Ishikawa (cell line): ENCODE measurements at regions not wholly inside any gene's neighbourhood (a gene's known extent, or its start where the extent isn't known, plus 50 kb on each side); places are given as distances from the start of the nearest gene placed in this dataset.

Experiments
- CEBPB ChIP-seq: IDR thresholded peaks from 2 replicates; pipeline ENCODE4 v1.6.1; 2012
- CREB1 ChIP-seq: IDR thresholded peaks from 2 replicates; pipeline ENCODE4 v1.6.1; 2012; ENCODE audit warnings: low read depth
- EGR1 ChIP-seq: IDR thresholded peaks from 2 replicates; pipeline ENCODE4 v1.6.1; 2012
- EP300 ChIP-seq: IDR thresholded peaks from 2 replicates; pipeline ENCODE4 v1.6.1; 2012; ENCODE audit warnings: borderline replicate concordance
- FOXM1 ChIP-seq: IDR thresholded peaks from 2 replicates; pipeline ENCODE4 v1.6.1; 2012; ENCODE audit warnings: low read depth, borderline replicate concordance
- NFIC ChIP-seq: IDR thresholded peaks from 2 replicates; pipeline ENCODE4 v1.6.1; 2012
- RAD21 ChIP-seq: IDR thresholded peaks from 2 replicates; pipeline ENCODE4 v1.6.1; 2012; ENCODE audit warnings: low read depth
- TAF1 ChIP-seq: IDR thresholded peaks from 2 replicates; pipeline ENCODE4 v1.6.1; 2012; ENCODE audit warnings: low read depth, mild to moderate bottlenecking
- TCF12 ChIP-seq: IDR thresholded peaks from 2 replicates; pipeline ENCODE4 v1.6.1; 2012; ENCODE audit warnings: low read depth
- TEAD4 ChIP-seq: IDR thresholded peaks from 2 replicates; pipeline ENCODE4 v1.6.1; 2012
- YY1 ChIP-seq: IDR thresholded peaks from 2 replicates; pipeline ENCODE4 v1.6.1; 2012; ENCODE audit warnings: low read depth
- ZBTB7A ChIP-seq: IDR thresholded peaks from 2 replicates; pipeline ENCODE4 v1.6.1; 2012; ENCODE audit warnings: low read depth
- TF ChIP-seq, protein P1 (sequence below): IDR thresholded peaks from 2 replicates; pipeline ENCODE4 v1.6.1; 2012; ENCODE audit warnings: low read depth, mild to moderate bottlenecking
- TF ChIP-seq, protein P2 (sequence below): IDR thresholded peaks from 2 replicates; pipeline ENCODE4 v1.6.1; 2012
- TF ChIP-seq, protein P3 (sequence below): IDR thresholded peaks from 2 replicates; pipeline ENCODE4 v1.6.1; 2012

- TF ChIP-seq, protein P1, sequence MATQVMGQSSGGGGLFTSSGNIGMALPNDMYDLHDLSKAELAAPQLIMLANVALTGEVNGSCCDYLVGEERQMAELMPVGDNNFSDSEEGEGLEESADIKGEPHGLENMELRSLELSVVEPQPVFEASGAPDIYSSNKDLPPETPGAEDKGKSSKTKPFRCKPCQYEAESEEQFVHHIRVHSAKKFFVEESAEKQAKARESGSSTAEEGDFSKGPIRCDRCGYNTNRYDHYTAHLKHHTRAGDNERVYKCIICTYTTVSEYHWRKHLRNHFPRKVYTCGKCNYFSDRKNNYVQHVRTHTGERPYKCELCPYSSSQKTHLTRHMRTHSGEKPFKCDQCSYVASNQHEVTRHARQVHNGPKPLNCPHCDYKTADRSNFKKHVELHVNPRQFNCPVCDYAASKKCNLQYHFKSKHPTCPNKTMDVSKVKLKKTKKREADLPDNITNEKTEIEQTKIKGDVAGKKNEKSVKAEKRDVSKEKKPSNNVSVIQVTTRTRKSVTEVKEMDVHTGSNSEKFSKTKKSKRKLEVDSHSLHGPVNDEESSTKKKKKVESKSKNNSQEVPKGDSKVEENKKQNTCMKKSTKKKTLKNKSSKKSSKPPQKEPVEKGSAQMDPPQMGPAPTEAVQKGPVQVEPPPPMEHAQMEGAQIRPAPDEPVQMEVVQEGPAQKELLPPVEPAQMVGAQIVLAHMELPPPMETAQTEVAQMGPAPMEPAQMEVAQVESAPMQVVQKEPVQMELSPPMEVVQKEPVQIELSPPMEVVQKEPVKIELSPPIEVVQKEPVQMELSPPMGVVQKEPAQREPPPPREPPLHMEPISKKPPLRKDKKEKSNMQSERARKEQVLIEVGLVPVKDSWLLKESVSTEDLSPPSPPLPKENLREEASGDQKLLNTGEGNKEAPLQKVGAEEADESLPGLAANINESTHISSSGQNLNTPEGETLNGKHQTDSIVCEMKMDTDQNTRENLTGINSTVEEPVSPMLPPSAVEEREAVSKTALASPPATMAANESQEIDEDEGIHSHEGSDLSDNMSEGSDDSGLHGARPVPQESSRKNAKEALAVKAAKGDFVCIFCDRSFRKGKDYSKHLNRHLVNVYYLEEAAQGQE = no peak
- TF ChIP-seq EGR1 = no peak
- no peak for TF ChIP-seq EP300
- TF ChIP-seq CREB1 = no peak
- no peak for TF ChIP-seq TAF1
Measured at GRCh38 chr6:47105469-47106178, 63.5 kb upstream of the ADGRF1 start.

DNA sequence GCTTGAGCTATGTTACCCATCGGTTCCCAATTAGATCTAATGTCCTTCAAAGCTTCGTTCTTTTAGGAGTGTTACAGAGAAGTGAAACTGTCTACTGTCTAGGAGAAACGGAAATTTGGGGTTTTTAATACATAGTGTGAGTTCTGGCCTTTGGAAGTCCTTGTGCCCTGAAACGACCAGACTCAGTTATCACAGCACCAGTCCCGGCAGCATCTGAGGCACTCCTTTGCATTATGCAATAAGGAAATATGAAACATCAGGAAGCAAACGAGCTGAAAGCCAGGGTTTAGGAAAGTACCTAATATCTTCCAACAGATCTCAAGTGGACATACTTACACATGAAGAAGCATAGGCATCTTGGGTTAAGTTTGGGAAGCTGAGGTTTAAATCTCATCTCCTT, 61.8 kb upstream of the ADGRF1 start:
- TF ChIP-seq CEBPB = peak; percentile 70
- no peak for TF ChIP-seq TEAD4

GRCh38 chr6:47102331-47102730, 60.2 kb upstream of the ADGRF1 start:
- TF ChIP-seq, protein P2, sequence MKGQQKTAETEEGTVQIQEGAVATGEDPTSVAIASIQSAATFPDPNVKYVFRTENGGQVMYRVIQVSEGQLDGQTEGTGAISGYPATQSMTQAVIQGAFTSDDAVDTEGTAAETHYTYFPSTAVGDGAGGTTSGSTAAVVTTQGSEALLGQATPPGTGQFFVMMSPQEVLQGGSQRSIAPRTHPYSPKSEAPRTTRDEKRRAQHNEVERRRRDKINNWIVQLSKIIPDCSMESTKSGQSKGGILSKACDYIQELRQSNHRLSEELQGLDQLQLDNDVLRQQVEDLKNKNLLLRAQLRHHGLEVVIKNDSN = no peak
- TF ChIP-seq TCF12 (no peak), NFIC (no peak), YY1 (no peak), TEAD4 (no peak), EGR1 (no peak), CEBPB (no peak), RAD21 (no peak), CREB1 (no peak), ZBTB7A (no peak), TAF1 (no peak), FOXM1 (no peak)
- TF ChIP-seq, protein P1 = no peak
- TF ChIP-seq, protein P3, sequence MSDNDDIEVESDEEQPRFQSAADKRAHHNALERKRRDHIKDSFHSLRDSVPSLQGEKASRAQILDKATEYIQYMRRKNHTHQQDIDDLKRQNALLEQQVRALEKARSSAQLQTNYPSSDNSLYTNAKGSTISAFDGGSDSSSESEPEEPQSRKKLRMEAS = no peak

- no peak for TF ChIP-seq TAF1
- TF ChIP-seq YY1 = no peak
- no peak for TF ChIP-seq ZBTB7A
- TF ChIP-seq, protein P1 = no peak
- no peak for TF ChIP-seq CEBPB
Measured at GRCh38 chr6:47098570-47098993, 56.5 kb upstream of the ADGRF1 start.

- TF ChIP-seq NFIC = no peak
- 0 out of 2 replicates have a peak, but pooled peaks have one; percentile 8 for TF ChIP-seq TEAD4
- peak; percentile 98 for TF ChIP-seq RAD21
Measured at GRCh38 chr6:47097092-47097945, 55.2 kb upstream of the ADGRF1 start.
